ENCODE measurements at regions not wholly inside any gene's neighbourhood (a gene's known extent, or its start where the extent isn't known, plus 50 kb on each side); places are given as distances from the start of the nearest gene placed in this dataset.
"Not testable (repeated sequence)": the region's sequence is repeated elsewhere in the genome, so short reads cannot be mapped to it uniquely, and the experiment has no call there.

- no peak for DNase-seq
Observed at GRCh38 chr13:59439776-59440428, 723.8 kb downstream of the DIAPH3 start.

- not testable (repeated sequence) for DNase-seq
Observed at GRCh38 chr13:59441068-59441467, 722.7 kb downstream of the DIAPH3 start.

GRCh38 chr13:59441596-59442280, 722.0 kb downstream of the DIAPH3 start:
- DNase-seq: no peak

GRCh38 chr13:59442461-59442860, 721.3 kb downstream of the DIAPH3 start:
- DNase-seq: no peak

- no peak for DNase-seq
Observed at GRCh38 chr13:59442944-59443486, 720.7 kb downstream of the DIAPH3 start.

- DNase-seq: no peak
Observed at GRCh38 chr13:59444210-59444857, 719.4 kb downstream of the DIAPH3 start.

- DNase-seq: no peak
Observed at GRCh38 chr13:59445812-59446211, 717.9 kb downstream of the DIAPH3 start.

- no peak for DNase-seq
Observed at GRCh38 chr13:59446391-59446790, 717.3 kb downstream of the DIAPH3 start.

DNA sequence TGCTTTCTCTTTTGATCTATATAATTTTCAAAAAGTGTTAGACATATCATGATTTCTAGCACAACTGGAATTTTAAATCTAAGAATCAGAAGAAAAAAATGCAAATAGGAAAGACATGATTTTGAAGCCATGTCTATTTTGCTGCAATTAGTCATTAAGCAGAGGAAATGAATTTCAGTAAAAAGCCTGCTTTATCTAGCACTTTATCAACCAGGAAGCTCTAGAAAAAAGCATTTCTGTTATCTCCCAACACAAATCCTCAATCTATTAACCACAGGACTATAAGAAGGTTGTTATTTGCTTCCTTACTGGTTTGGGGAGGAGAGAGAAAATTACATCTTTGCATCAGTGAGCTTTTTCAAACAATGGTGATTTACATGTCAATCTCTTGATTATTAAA, 716.7 kb downstream of the DIAPH3 start:
- no peak for DNase-seq

DNA sequence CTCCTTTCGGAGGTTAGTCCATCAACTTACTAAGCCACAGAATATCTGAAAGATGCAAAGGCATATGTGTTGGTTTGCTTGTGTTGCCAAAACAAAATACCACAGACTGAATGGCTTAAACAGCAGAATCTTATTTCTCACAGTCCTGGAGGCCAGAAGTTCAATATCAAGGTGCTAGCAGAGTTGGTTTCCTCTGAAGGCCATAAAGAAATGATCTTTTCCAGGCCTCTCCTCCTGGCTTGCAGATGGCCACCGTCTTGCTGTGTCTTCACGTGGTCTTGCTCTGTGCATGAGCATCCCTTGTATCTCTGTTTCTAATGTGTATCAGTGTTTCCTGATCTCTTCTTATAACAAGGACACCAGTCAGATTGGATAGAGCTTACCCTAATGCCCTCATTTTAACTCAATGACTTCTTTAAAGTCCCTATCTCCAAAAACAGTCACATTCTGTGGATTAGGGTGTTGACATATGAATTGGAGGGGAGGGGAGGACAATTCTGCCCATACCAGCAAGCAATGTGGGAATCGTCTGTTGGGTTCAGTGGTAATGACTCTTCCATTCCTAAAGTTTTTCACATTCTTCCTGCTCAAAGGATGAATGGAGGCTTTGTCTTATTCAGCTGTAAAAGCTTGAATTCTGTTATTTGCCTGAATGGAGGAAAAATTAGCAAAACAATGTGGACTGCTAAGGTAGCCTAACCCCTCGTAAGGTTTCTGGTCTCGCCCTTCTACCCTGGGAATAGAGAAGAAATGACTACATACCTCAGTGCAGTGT, 715.7 kb downstream of the DIAPH3 start:
- no peak for DNase-seq

- no peak for DNase-seq
Observed at GRCh38 chr13:59449750-59450149, 714.0 kb downstream of the DIAPH3 start.

- no peak for DNase-seq
Observed at GRCh38 chr13:59450229-59450628, 713.5 kb downstream of the DIAPH3 start.

DNA sequence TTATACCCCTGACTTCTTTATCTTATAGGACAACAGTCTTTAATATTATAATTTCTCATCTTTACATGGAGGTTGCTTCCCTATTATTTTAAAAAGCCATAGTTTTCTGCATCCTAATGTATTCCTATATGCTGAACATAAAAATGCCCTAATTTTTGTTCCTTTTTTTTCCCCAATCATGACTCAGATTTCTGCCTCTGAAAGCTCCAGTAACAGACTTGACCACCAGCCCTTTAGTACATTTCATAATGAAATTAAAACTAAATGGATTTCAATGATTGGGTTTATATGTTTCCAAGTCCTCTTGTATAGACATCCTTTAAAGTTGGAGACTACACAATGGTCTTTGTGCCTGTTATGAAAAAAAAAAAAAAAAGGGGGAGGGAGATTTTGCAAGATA, 712.5 kb downstream of the DIAPH3 start:
- peak in 2 of 4 experiments; percentile 28 to 33 for DNase-seq

DNA sequence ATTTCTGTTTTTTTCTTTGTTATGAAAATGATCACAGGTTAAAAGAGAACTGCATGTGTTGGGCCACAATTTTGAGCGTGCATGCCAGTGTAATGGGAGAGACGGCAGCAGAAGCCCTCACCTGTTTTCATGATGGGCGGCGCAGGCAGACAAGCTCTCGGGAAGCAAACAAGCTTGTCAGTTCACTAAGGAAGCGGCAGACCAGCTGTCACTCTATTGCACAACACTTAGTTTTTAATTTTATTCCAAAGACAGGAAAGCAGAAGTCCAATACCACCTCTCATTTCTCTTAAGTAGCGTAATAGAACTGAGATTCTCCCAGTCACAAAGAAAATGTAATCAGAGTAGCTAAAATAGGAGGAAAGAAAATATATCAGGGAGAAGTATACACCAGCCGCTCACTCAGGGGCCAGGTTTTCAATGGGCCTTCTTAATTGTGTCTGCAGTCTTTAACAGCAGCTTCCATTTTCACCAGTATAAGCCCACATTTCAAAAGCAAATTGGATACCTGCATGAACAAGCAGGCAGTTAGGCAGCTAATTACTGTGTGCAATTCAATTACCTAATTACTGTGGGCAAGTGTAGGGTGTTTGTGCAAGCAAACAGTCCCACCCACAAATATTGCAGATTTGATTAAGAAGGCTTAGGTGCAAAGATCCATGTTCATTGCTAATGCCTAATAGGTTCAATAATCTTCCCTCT, 711.4 kb downstream of the DIAPH3 start:
- peak; percentile 52 to 81 (median 70) for DNase-seq

DNA sequence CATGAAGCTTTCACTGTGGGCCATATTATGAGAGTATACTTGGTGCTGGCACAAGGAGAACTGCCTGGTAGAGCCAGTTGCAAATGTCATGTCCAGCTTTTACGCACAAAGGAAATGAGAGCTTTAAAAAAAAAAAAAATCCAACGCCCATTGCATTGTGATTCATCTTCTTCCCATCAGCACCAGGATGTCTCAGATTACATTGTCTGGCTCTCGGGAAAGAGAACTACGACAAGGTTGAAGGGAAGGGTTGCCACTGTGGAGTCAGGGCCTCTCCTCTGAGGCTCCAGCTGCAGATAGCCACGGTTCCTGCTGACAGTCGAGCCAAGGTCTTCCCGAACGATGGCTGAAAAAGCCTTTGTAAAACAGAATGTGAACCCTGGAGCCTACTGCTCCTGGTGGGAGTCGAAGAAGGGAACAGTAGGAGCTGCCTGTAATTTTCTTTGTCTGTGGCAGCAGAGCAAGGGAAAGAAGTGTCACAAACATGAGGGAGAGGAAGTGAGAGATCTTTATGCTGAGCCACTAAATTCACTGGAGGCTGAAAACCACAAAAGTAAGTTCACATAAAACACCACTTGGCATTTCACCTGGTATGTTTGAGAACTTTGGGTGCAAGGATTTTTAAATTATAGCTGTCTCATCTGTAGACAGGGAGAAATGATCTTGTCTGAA, 704.7 kb downstream of the DIAPH3 start:
- DNase-seq: peak; percentile 18 to 56 (median 36)

GRCh38 chr13:59459972-59460371, 703.8 kb downstream of the DIAPH3 start:
- DNase-seq: no peak

DNA sequence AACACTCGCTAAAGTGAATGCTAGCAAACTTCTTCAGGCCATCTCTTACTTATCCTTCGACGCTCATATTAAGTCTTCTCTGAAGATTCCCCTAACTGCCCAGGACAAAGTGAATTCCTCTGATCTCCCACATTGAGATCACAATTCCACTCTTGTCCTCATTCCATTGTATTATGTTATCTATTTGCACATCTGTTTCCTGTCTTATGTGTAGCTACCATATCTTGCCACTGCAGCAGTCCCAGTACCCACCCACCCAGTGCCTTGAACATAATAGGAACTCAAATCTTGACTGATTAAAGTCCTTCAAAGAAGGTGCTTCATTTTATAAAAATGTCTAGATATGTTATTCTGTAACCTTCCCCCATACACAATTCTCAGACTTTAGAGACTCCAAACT, 702.3 kb downstream of the DIAPH3 start:
- no peak for DNase-seq

GRCh38 chr13:59463023-59463422, 700.7 kb downstream of the DIAPH3 start:
- no peak for DNase-seq

GRCh38 chr13:59464926-59465325, 698.8 kb downstream of the DIAPH3 start:
- no peak for DNase-seq

DNA sequence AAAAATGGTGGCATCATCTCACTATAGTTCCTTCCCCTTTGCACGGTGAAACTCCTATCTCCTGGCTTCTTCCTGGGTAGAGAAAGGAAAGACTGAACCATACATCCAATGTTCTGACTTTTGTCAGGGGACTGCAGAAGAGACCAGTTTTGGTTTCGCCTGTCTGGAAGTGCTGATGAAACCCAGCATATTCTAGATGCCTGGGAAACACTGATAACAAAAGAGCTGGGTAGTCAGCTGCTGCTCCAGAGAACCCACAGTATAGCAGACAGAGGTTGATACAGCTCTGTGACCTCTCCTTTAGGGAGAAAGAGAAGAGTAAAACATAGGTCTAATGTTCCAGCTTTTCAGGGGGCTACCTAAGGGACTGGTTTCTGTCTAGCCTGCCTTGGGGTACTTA, 695.3 kb downstream of the DIAPH3 start:
- no peak for DNase-seq

GRCh38 chr13:59471106-59471505, 692.6 kb downstream of the DIAPH3 start:
- peak in 2 of 4 experiments; percentile 53 to 59 for DNase-seq

- DNase-seq: no peak
Observed at GRCh38 chr13:59472134-59472533, 691.6 kb downstream of the DIAPH3 start.
